Neural cell (in vitro differentiated cells): ENCODE measurements at regions not wholly inside any gene's neighbourhood (a gene's known extent, or its start where the extent isn't known, plus 50 kb on each side); places are given as distances from the start of the nearest gene placed in this dataset.

Experiments
- H2AFZ ChIP-seq: fragments of 200-600, 300-800 bp; sonication (generic), shearing (Covaris generic); 2 replicates; pipeline ENCODE4 v1.6.0; 2014; ENCODE audit warnings: low read depth, mild to moderate bottlenecking, antibody characterized with exemption, low read length, moderate library complexity
- H3F3A ChIP-seq: fragments of 200-600 bp; shearing (Covaris generic); 2 replicates; pipeline ENCODE4 v1.6.1; 2016; ENCODE audit warnings: mild to moderate bottlenecking, moderate library complexity, mixed read lengths, antibody characterized with exemption, low read length; ENCODE audit not compliant: insufficient read depth, poor library complexity, severe bottlenecking
- H3K27ac ChIP-seq: fragments of 200-600, 300-800 bp; sonication (generic), shearing (Covaris generic); 2 replicates; pipeline ENCODE4 v1.5.1; 2014; ENCODE audit warnings: mild to moderate bottlenecking, low read length, moderate library complexity
- H3K27me3 ChIP-seq: fragments of 300-800, 200-600 bp; sonication (generic), shearing (Covaris generic); 2 replicates; pipeline ENCODE4 v1.6.0; 2014; ENCODE audit warnings: mild to moderate bottlenecking, low read depth, low read length, moderate library complexity; ENCODE audit not compliant: insufficient read depth
- H3K36me3 ChIP-seq: fragments of 300-800, 200-600 bp; sonication (generic), shearing (Covaris generic); 2 replicates; pipeline ENCODE4 v1.5.1; 2014; ENCODE audit warnings: mild to moderate bottlenecking, antibody characterized with exemption, low read length, moderate library complexity; ENCODE audit not compliant: insufficient read depth
- H3K4me2 ChIP-seq: fragments of 300-800, 200-600 bp; sonication (generic), shearing (Covaris generic); 2 replicates; pipeline ENCODE4 v1.6.0; 2014; ENCODE audit warnings: mild to moderate bottlenecking, low read length
- H3K4me3 ChIP-seq: fragments of 300-800, 200-600 bp; sonication (generic), shearing (Covaris generic); 2 replicates; pipeline ENCODE4 v1.5.1; 2014; ENCODE audit warnings: mild to moderate bottlenecking, low read length, moderate library complexity
- H3K79me2 ChIP-seq: fragments of 200-600 bp; shearing (Covaris generic); replicated peaks from 2 replicates; pipeline ENCODE4 v1.6.0; 2014; ENCODE audit warnings: mild to moderate bottlenecking, low read length, moderate library complexity; ENCODE audit not compliant: insufficient read depth
- H3K9ac ChIP-seq: fragments of 300-800, 200-600 bp; sonication (generic), shearing (Covaris generic); 2 replicates; pipeline ENCODE4 v1.6.1; 2016; ENCODE audit warnings: mild to moderate bottlenecking, low read length, mixed read lengths
- H3K9me2 ChIP-seq: fragments of 200-600 bp; shearing (Covaris generic); 2 replicates; pipeline ENCODE4 v1.6.1; 2016; ENCODE audit warnings: mild to moderate bottlenecking, low read length, mixed read lengths; ENCODE audit not compliant: insufficient read depth
- H3K9me3 ChIP-seq: fragments of 200-600, 300-800 bp; sonication (generic), shearing (Covaris generic); 2 replicates; pipeline ENCODE4 v1.6.1; 2016; ENCODE audit warnings: mild to moderate bottlenecking, mixed run types, low read length, moderate library complexity, mixed read lengths
- H4K20me1 ChIP-seq: fragments of 200-600 bp; shearing (Covaris generic); 2 replicates; pipeline ENCODE4 v1.6.1; 2016; ENCODE audit warnings: mild to moderate bottlenecking, mixed run types; ENCODE audit not compliant: insufficient read depth
- CTCF ChIP-seq: fragments of 450-650 bp; IDR thresholded peaks from 2 replicates; pipeline ENCODE4 v1.5.1; 2014; ENCODE audit warnings: antibody characterized with exemption, mild to moderate bottlenecking, moderate library complexity; ENCODE audit not compliant: poor library complexity, severe bottlenecking
- EP300 ChIP-seq: fragments of 450-650 bp; conservative IDR thresholded peaks from 2 replicates; pipeline ENCODE4 v1.6.1; 2014; ENCODE audit warnings: antibody characterized with exemption, mild to moderate bottlenecking, moderate library complexity; ENCODE audit not compliant: poor library complexity, severe bottlenecking
- EZH2 ChIP-seq: fragments of 200-600, 300-800 bp; shearing (Covaris generic), sonication (generic); IDR thresholded peaks from 2 replicates; pipeline ENCODE4 v1.6.1; 2014; ENCODE audit warnings: antibody characterized with exemption, low read length, borderline replicate concordance, mild to moderate bottlenecking; ENCODE audit not compliant: insufficient read depth, poor library complexity, severe bottlenecking
- MXI1 ChIP-seq: fragments of 450-650 bp; conservative IDR thresholded peaks from 2 replicates; pipeline ENCODE4 v1.6.1; 2014; ENCODE audit warnings: antibody characterized with exemption, mild to moderate bottlenecking; ENCODE audit not compliant: poor library complexity, severe bottlenecking
- POLR2AphosphoS5 ChIP-seq: IDR thresholded peaks from 2 replicates; pipeline ENCODE4 v1.6.1; 2012
- RAD21 ChIP-seq: fragments of 450-650 bp; conservative IDR thresholded peaks from 2 replicates; pipeline ENCODE4 v1.6.1; 2014; ENCODE audit warnings: antibody characterized with exemption, mild to moderate bottlenecking, moderate library complexity
- REST ChIP-seq: IDR thresholded peaks from 2 replicates; pipeline ENCODE4 v1.6.1; 2012; ENCODE audit warnings: borderline replicate concordance
- SMC3 ChIP-seq: fragments of 450-650 bp; conservative IDR thresholded peaks from 2 replicates; pipeline ENCODE4 v1.6.1; 2014; ENCODE audit warnings: antibody characterized with exemption, mild to moderate bottlenecking, moderate library complexity; ENCODE audit not compliant: poor library complexity
- TAF1 ChIP-seq: IDR thresholded peaks from 2 replicates; pipeline ENCODE4 v1.6.1; 2012; ENCODE audit warnings: low read depth

GRCh38 chr4:147284256-147284835 is 196.6 kb upstream of the EDNRA start:
- Histone ChIP-seq H3K9me3 (no peaks in the 10 kb centered on the region), H3K4me2 (no peak overlapping the region), H3K27ac (no peak overlapping the region), H3K4me3 (no peak overlapping the region), H3K9me2 (no peaks in the 10 kb centered on the region), H3F3A (no peaks in the 10 kb centered on the region), H3K9ac (no peak overlapping the region), H3K27me3 (no peaks in the 10 kb centered on the region), H3K79me2 (no peaks in the 10 kb centered on the region), H3K36me3 (no peaks in the 10 kb centered on the region), H4K20me1 (no peaks in the 10 kb centered on the region), H2AFZ (no peak overlapping the region)
- TF ChIP-seq EP300 = no peak
- no peak for TF ChIP-seq CTCF
- TF ChIP-seq TAF1 = no peak
- no peak for TF ChIP-seq REST
- no peak for TF ChIP-seq SMC3
- no peak for TF ChIP-seq POLR2AphosphoS5
- no peak for TF ChIP-seq MXI1
- TF ChIP-seq RAD21 = no peak
- no peak for TF ChIP-seq EZH2

GRCh38 chr4:147284935-147285334 is 196.0 kb upstream of the EDNRA start:
- no peaks in the 10 kb centered on the region for H3K36me3 ChIP-seq
- no peak overlapping the region for H2AFZ ChIP-seq
- no peak overlapping the region for H3K4me2 ChIP-seq
- H3K9me3 ChIP-seq = no peaks in the 10 kb centered on the region
- H3K27me3 ChIP-seq = no peaks in the 10 kb centered on the region
- H3K4me3 ChIP-seq = no peak overlapping the region
- no peak overlapping the region for H3K9ac ChIP-seq
- TF ChIP-seq REST = no peak
- no peak for TF ChIP-seq POLR2AphosphoS5
- TF ChIP-seq SMC3 = no peak
- TF ChIP-seq EP300 = no peak
- no peak for TF ChIP-seq EZH2
- TF ChIP-seq TAF1 = no peak
- TF ChIP-seq MXI1 = no peak
- TF ChIP-seq CTCF = no peak
- no peak for TF ChIP-seq RAD21
- no peaks in the 10 kb centered on the region for H3K9me2 ChIP-seq
- H4K20me1 ChIP-seq = no peaks in the 10 kb centered on the region
- no peaks in the 10 kb centered on the region for H3F3A ChIP-seq
- no peaks in the 10 kb centered on the region for H3K79me2 ChIP-seq
- H3K27ac ChIP-seq = no peak overlapping the region
